A549 (cell line): ENCODE measurements at regions not wholly inside any gene's neighbourhood (a gene's known extent, or its start where the extent isn't known, plus 50 kb on each side); places are given as distances from the start of the nearest gene placed in this dataset.

Source experiments
- ATAC-seq, 2 experiments: fragments of 200-7000 bp in 1 of 2; fragments of >200 bp in 1 of 2; cut with Nextera tagmentation in 1 of 2; cut with Tn5 transposase in 1 of 2; 3 replicates each; pipeline versions ENCODE4 v1.8.0 to v1.9.1; 2018 to 2020; ENCODE audit warnings: mild to moderate bottlenecking in 1 of 2, moderate library complexity in 1 of 2
- CTCF ChIA-PET: fragments of 300-600 bp; sonication (Branson Sonifier 250); formaldehyde crosslinking; extraction: SDS; loops from one replicate; lab custom pipeline; 2021; ENCODE audit warnings: antibody characterized with exemption, inconsistent platforms; lab: Yijun Ruan, JAX
- POLR2A ChIA-PET: fragments of 350-600 bp; formaldehyde crosslinking; extraction: SDS; loops from one replicate; lab custom pipeline; 2021; ENCODE audit warnings: antibody characterized with exemption, inconsistent platforms; lab: Yijun Ruan, JAX
- DNase-seq, 2 experiments: peaks; one replicate each; pipeline versions ENCODE4 v3.0.0 to v3.0.0-alpha.2; 2011 to 2016; ENCODE audit warnings: low read depth in 1 of 2, low spot score in 1 of 2
- FAIRE-seq: peaks from 2 replicates; lab custom pipeline; 2011; peaks lifted over from hg19 to GRCh38; lab: Jason Lieb, UNC
- H3K27ac ChIP-seq, 2 experiments: fragments of >200 bp; sonication (Bioruptor Twin); formaldehyde crosslinking; 3 replicates each; pipeline ENCODE4 v1.5.1; 2016 to 2017
- H3K4me1 ChIP-seq: fragments of >200 bp; sonication (Bioruptor Twin); formaldehyde crosslinking; 3 replicates; pipeline ENCODE4 v1.6.1; 2016
- H3K4me2 ChIP-seq: fragments of >200 bp; sonication (Bioruptor Twin); formaldehyde crosslinking; 3 replicates; pipeline ENCODE4 v1.6.1; 2016
- H3K4me3 ChIP-seq: fragments of >200 bp; sonication (Bioruptor Twin); formaldehyde crosslinking; 3 replicates; pipeline ENCODE4 v1.5.1; 2016
- H3K9me3 ChIP-seq: fragments of >200 bp; sonication (Bioruptor Twin); formaldehyde crosslinking; 3 replicates; pipeline ENCODE4 v1.6.1; 2016
- BHLHE40 ChIP-seq: IDR thresholded peaks from 2 replicates; pipeline ENCODE4 v1.6.1; 2012; ENCODE audit warnings: low read depth, low read length, inconsistent platforms
- CBX8 ChIP-seq: fragments of 200-600 bp; sonication (generic); IDR thresholded peaks from 2 replicates; pipeline ENCODE4 v1.6.1; 2016
- CEBPB ChIP-seq, 2 experiments: fragments of >200 bp in 1 of 2; sonication (Bioruptor Twin) in 1 of 2; formaldehyde crosslinking in 1 of 2; IDR thresholded peaks; 2 replicates each; pipeline ENCODE4 v1.6.1; 2012 to 2016
- CHD2 ChIP-seq: fragments of 150-350 bp; IDR thresholded peaks from 2 replicates; pipeline ENCODE4 v1.6.1; 2014; ENCODE audit warnings: low read length; ENCODE audit not compliant: partially characterized antibody
- CHD4 ChIP-seq: fragments of 200-600 bp; sonication (generic); IDR thresholded peaks from 2 replicates; pipeline ENCODE4 v1.6.1; 2016; ENCODE audit warnings: antibody characterized with exemption, mild to moderate bottlenecking, borderline replicate concordance
- EHMT2 ChIP-seq: fragments of 200-600 bp; sonication (generic); IDR thresholded peaks from 2 replicates; pipeline ENCODE4 v1.6.1; 2016; ENCODE audit warnings: antibody characterized with exemption, low read depth, mild to moderate bottlenecking, moderate library complexity
- ESRRA ChIP-seq: fragments of 150-350 bp; IDR thresholded peaks from 2 replicates; pipeline ENCODE4 v1.6.1; 2014; ENCODE audit warnings: mild to moderate bottlenecking, low read length, borderline replicate concordance
- FOSL2 ChIP-seq, 2 experiments: fragments of 450-650 bp in 1 of 2; fragments of >200 bp in 1 of 2; sonication (Bioruptor Twin) in 1 of 2; formaldehyde crosslinking; IDR thresholded peaks; 2 replicates each; pipeline versions ENCODE4 v1.5.0 to v1.6.1; 2016 to 2020; ENCODE audit warnings: mild to moderate bottlenecking in 1 of 2, moderate library complexity in 1 of 2
- FOXS1 ChIP-seq: fragments of 250-450 bp; sonication (Bioruptor Pico); IDR thresholded peaks from 2 replicates; pipeline ENCODE4 v1.5.0; 2020; ENCODE audit warnings: mild to moderate bottlenecking, moderate library complexity
- GATA3 ChIP-seq: IDR thresholded peaks from 2 replicates; pipeline ENCODE4 v1.6.1; 2012; ENCODE audit warnings: borderline replicate concordance
- HEYL ChIP-seq: fragments of 250-450 bp; sonication (Bioruptor Pico); IDR thresholded peaks from 2 replicates; pipeline ENCODE4 v1.8.0; 2021; ENCODE audit warnings: mild to moderate bottlenecking, moderate library complexity
- JUN ChIP-seq, 2 experiments: fragments of >200 bp; sonication (Bioruptor Twin); formaldehyde crosslinking; IDR thresholded peaks; 2 replicates in 1 of 2; 3 replicates in 1 of 2; pipeline ENCODE4 v1.6.1; 2016 to 2017
- JUNB ChIP-seq: fragments of >200 bp; sonication (Bioruptor Twin); formaldehyde crosslinking; IDR thresholded peaks from 2 replicates; pipeline ENCODE4 v1.6.1; 2016
- KDM1A ChIP-seq: fragments of 200-600 bp; sonication (generic); IDR thresholded peaks from 2 replicates; pipeline ENCODE4 v1.6.1; 2016; ENCODE audit warnings: low read depth, mild to moderate bottlenecking
- MAFK ChIP-seq: fragments of 450-650 bp; IDR thresholded peaks from 2 replicates; pipeline ENCODE4 v1.6.1; 2014; ENCODE audit not compliant: partially characterized antibody
- MAX ChIP-seq: IDR thresholded peaks from 2 replicates; pipeline ENCODE4 v1.6.1; 2012
- MYC ChIP-seq: IDR thresholded peaks from 2 replicates; pipeline ENCODE4 v1.6.1; 2012; ENCODE audit warnings: mild to moderate bottlenecking, inconsistent platforms, low read length, improper control_type of control experiment, borderline replicate concordance
- NFE2L2 ChIP-seq: fragments of 150-350 bp; conservative IDR thresholded peaks from 2 replicates; pipeline ENCODE4 v1.6.1; 2014; ENCODE audit warnings: low read length
- NR3C1 ChIP-seq: fragments of >200 bp; sonication (Bioruptor Twin); formaldehyde crosslinking; IDR thresholded peaks from 3 replicates; pipeline ENCODE4 v1.6.1; 2017
- PHF8 ChIP-seq: fragments of 200-600 bp; sonication (generic); IDR thresholded peaks from 2 replicates; pipeline ENCODE4 v1.6.1; 2016; ENCODE audit warnings: low read depth, mild to moderate bottlenecking, antibody characterized with exemption, moderate library complexity, borderline replicate concordance
- POLR2A ChIP-seq: IDR thresholded peaks from 2 replicates; pipeline ENCODE4 v1.6.1; 2012; ENCODE audit warnings: mild to moderate bottlenecking, low read length
- RAD21 ChIP-seq, 2 experiments: fragments of >200 bp in 1 of 2; sonication (Bioruptor Twin) in 1 of 2; formaldehyde crosslinking in 1 of 2; IDR thresholded peaks in 1 of 2; conservative IDR thresholded peaks in 1 of 2; 2 replicates in 1 of 2; 3 replicates in 1 of 2; pipeline ENCODE4 v1.6.1; 2012 to 2018; ENCODE audit warnings: inconsistent platforms in 1 of 2
- RARB ChIP-seq: fragments of 250-450 bp; sonication (Bioruptor Pico); IDR thresholded peaks from 2 replicates; pipeline ENCODE4 v1.8.0; 2021; ENCODE audit warnings: mild to moderate bottlenecking, moderate library complexity
- RCOR1 ChIP-seq: fragments of 150-350 bp; IDR thresholded peaks from 2 replicates; pipeline ENCODE4 v1.6.1; 2014; ENCODE audit warnings: antibody characterized with exemption, low read length, low read depth
- RFX5 ChIP-seq: fragments of 450-650 bp; IDR thresholded peaks from 2 replicates; pipeline ENCODE4 v1.7.1; 2014; ENCODE audit warnings: antibody characterized with exemption, mild to moderate bottlenecking, moderate library complexity
- RNF2 ChIP-seq: fragments of 200-600 bp; sonication (generic); IDR thresholded peaks from 2 replicates; pipeline ENCODE4 v1.6.1; 2016; ENCODE audit warnings: low read depth, mild to moderate bottlenecking, antibody characterized with exemption, moderate library complexity, borderline replicate concordance
- TFCP2L1 ChIP-seq: fragments of 250-450 bp; sonication (Bioruptor Pico); IDR thresholded peaks from 2 replicates; pipeline ENCODE4 v1.5.0; 2021; ENCODE audit warnings: mild to moderate bottlenecking
- ZFP36 ChIP-seq: fragments of 450-650 bp; IDR thresholded peaks from 2 replicates; pipeline ENCODE4 v1.6.1; 2014; ENCODE audit warnings: borderline replicate concordance; ENCODE audit not compliant: partially characterized antibody
- ZNF302 ChIP-seq: fragments of 250-450 bp; sonication (Bioruptor Pico); IDR thresholded peaks from 2 replicates; pipeline ENCODE4 v1.9.0; 2021; ENCODE audit warnings: inconsistent platforms, mild to moderate bottlenecking, moderate library complexity
- WGBS: methylation state at CpG from one replicate; pipeline ENCODE4 v1.1.6; 2017; ENCODE audit errors: missing lambda C conversion rate; 5-methylcytosine and 5-hydroxymethylcytosine counted together

- H3K4me1 ChIP-seq: peaks cover 83% of the 10 kb centered on the region
- DNase-seq (peak in 1 of 2 experiments; percentile 41), ATAC-seq (no peak), FAIRE-seq (peak; percentile 39)
- no peaks in the 10 kb centered on the region for H3K9me3 ChIP-seq
- H3K4me2 ChIP-seq: peak overlapping the region; percentile 63; the same call in 2 of the 3 replicates
- peak overlapping the region; percentile 22 to 57; a peak in 3 of 6 replicates for H3K27ac ChIP-seq
- ChIA-PET POLR2A (no interaction called here), CTCF (interaction anchor here (0.6 to 0.7 kb wide), 2 partner anchors 102 to 105 kb away, joined by 3 to 4 read pairs; no protein-coding TSS in a partner anchor)
- no peak for TF ChIP-seq FOSL2 (IDR thresholded peaks at IDR 0.05)
- peak; percentile 15; the same call in 1 of the 2 replicates for TF ChIP-seq FOSL2 (CRISPR knock-in tag; IDR thresholded peaks at IDR 0.05)
- TF ChIP-seq MAFK: no peak
- peak; percentile 57 for TF ChIP-seq GATA3
- TF ChIP-seq RAD21 (conservative IDR thresholded peaks at IDR 0.05 in 1 of 2, IDR thresholded peaks at IDR 0.05 in 1 of 2): 0 out of 5 replicates have a peak, but pooled peaks of 1 of the 2 experiments have one; percentile 2
- TF ChIP-seq HEYL (CRISPR knock-in tag): no peak
- 13% methylated on average over 1 of the region's 1 CpG for WGBS
- no peak overlapping the region for H3K4me3 ChIP-seq
Observed at GRCh38 chr7:116421298-116421697, 78.2 kb upstream of the CAV2 start.

- no peaks in the 10 kb centered on the region for H3K9me3 ChIP-seq
- no peak for FAIRE-seq
- TF ChIP-seq JUNB: no peak
- TF ChIP-seq PHF8: no peak
- no peak for TF ChIP-seq GATA3
- TF ChIP-seq CEBPB (IDR thresholded peaks at IDR 0.05): no peak
- TF ChIP-seq CHD2: no peak
- no peak for TF ChIP-seq TFCP2L1 (CRISPR knock-in tag)
- TF ChIP-seq BHLHE40: no peak
- TF ChIP-seq RAD21 (conservative IDR thresholded peaks at IDR 0.05 in 1 of 2, IDR thresholded peaks at IDR 0.05 in 1 of 2): no peak
- TF ChIP-seq RCOR1: no peak
- TF ChIP-seq NFE2L2: no peak
- no peak for TF ChIP-seq MAFK
- TF ChIP-seq NR3C1: no peak
- no peak for TF ChIP-seq ESRRA
- no peak for TF ChIP-seq MYC
- no peak for TF ChIP-seq MAX
- no peak for TF ChIP-seq JUN (IDR thresholded peaks at IDR 0.05)
- TF ChIP-seq ZNF302 (CRISPR knock-in tag): no peak
- peak overlapping the region; percentile 63 for H3K4me2 ChIP-seq
- H3K27ac ChIP-seq: peak overlapping the region; percentile 18 to 47; a peak in 4 of 6 replicates
- POLR2A ChIA-PET: interaction anchor here (0.7 kb wide), 1 partner anchor 104 kb away, joined by 3 read pairs; no protein-coding TSS in a partner anchor
- H3K4me1 ChIP-seq: peaks cover 86% of the 10 kb centered on the region
- no peak for ATAC-seq
- CTCF ChIA-PET: interaction anchor here (0.7 to 3.2 kb wide), 4 partner anchors 19 to 169 kb away, joined by 3 to 17 read pairs (median 4); partner anchors contain the start of gene CAV2
- H3K4me3 ChIP-seq: no peak overlapping the region
- no peak for DNase-seq
Observed at GRCh38 chr7:116422683-116423082, 76.9 kb upstream of the CAV2 start.

GRCh38 chr7:116423499-116423898, 76.0 kb upstream of the CAV2 start:
- no peaks in the 10 kb centered on the region for H3K9me3 ChIP-seq
- peaks cover 83% of the 10 kb centered on the region for H3K4me1 ChIP-seq
- peak overlapping the region; percentile 63 for H3K4me2 ChIP-seq
- H3K27ac ChIP-seq: peak overlapping the region; percentile 52 to 73
- H3K4me3 ChIP-seq: no peak overlapping the region
- TF ChIP-seq RARB (CRISPR knock-in tag) (no peak), CHD4 (no peak), EHMT2 (no peak), CBX8 (no peak), POLR2A (no peak), CHD2 (no peak), BHLHE40 (no peak), RFX5 (no peak), RNF2 (no peak), RAD21 (conservative IDR thresholded peaks at IDR 0.05 in 1 of 2, IDR thresholded peaks at IDR 0.05 in 1 of 2) (no peak), FOXS1 (CRISPR knock-in tag) (no peak), MYC (no peak), MAX (no peak), ZFP36 (no peak), JUN (IDR thresholded peaks at IDR 0.05) (no peak), HEYL (CRISPR knock-in tag) (no peak), KDM1A (no peak)
- DNase-seq: no peak
- WGBS: 12% methylated on average over 3 of the region's 3 CpGs
- ATAC-seq: peak in 1 of 2 experiments; percentile 43; a peak in 4 of 6 replicates
- ChIA-PET CTCF (interaction anchor here (0.9 to 3.2 kb wide), 3 partner anchors 18 to 168 kb away, joined by 3 to 17 read pairs (median 4); no protein-coding TSS in a partner anchor), POLR2A (interaction anchor here (0.7 kb wide), 2 partner anchors 89 to 103 kb away, joined by 3 read pairs; no protein-coding TSS in a partner anchor)
- FAIRE-seq: peak; percentile 95
